22Rv1 (cell line): ENCODE measurements at regions not wholly inside any gene's neighbourhood (a gene's known extent, or its start where the extent isn't known, plus 50 kb on each side); places are given as distances from the start of the nearest gene placed in this dataset.

ENCODE experiments used
- CTCF ChIP-seq: fragments of 450-650 bp; IDR thresholded peaks from 2 replicates; pipeline ENCODE4 v1.5.1; 2017; ENCODE audit warnings: mild to moderate bottlenecking
- ZFX ChIP-seq: fragments of 450-650 bp; IDR thresholded peaks from 2 replicates; pipeline ENCODE4 v1.6.1; 2017; ENCODE audit warnings: antibody characterized with exemption, borderline replicate concordance

GRCh38 chr9:118094387-118094786 lies 390.2 kb downstream of the TLR4 start:
- TF ChIP-seq CTCF, result no peak
- no peak for TF ChIP-seq ZFX
